Mesenteric fat pad (tissue), 1 donor: ENCODE measurements at regions not wholly inside any gene's neighbourhood (a gene's known extent, or its start where the extent isn't known, plus 50 kb on each side); places are given as distances from the start of the nearest gene placed in this dataset.
"Not testable (repeated sequence)": the region's sequence is repeated elsewhere in the genome, so short reads cannot be mapped to it uniquely, and the experiment has no call there.

Experiments
- DNase-seq: peaks from one replicate; pipeline ENCODE4 v3.0.0-alpha.2; 2020; ENCODE audit warnings: low spot score
- donor health status: DM: yes; HTN: yes; CAD: no.

DNA sequence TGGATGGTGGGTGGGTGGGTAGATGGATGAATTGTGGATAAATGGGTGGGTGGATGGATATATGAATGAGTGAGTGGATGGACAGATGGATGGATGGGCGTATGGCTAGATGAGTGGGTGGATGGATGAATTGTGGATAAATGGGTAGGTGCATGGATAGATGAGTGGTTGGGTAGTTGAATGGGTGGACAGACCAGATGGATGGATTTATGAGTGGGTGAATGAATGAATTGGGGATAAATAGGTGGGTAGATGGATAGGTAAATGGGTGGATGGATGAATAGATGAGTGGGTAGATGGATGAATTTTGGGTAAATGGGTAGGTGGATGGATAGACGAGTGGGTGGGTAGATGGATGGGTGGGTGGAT, 108.7 kb downstream of the NPIPB11 start:
- not testable (repeated sequence) for DNase-seq

DNA sequence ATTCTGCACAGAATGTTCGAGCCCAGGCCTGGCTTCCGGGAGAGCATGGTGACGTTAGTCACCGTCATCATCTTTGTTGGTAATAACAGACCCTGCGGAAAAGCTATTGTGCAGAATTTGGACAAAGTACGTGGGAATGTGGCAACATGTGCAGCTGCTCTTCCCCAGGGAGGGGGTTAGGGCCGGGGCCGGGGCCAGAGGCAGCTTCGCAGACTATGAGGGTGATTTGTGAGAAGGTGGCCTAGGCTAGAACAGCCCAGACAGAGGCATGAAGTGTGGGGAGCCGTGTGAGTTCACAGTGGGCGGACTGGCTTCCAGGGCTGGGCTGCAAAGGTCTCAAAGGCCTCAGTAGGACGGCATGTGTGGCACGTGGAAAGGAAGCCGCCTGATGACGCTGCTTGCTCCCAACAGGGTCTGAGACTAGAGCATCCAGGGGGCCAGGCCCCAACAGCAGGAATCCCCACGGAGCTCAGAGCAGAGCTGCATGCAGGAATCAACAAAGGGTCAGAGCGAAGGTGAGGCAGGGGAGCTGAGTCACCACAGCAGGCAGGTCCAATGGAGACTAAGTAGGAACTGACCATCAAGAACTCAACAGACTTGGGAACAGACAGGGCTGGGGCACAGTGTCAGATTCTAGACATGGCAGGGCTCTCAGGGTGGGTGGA, 109.2 kb downstream of the NPIPB11 start:
- not testable (repeated sequence) for DNase-seq

DNA sequence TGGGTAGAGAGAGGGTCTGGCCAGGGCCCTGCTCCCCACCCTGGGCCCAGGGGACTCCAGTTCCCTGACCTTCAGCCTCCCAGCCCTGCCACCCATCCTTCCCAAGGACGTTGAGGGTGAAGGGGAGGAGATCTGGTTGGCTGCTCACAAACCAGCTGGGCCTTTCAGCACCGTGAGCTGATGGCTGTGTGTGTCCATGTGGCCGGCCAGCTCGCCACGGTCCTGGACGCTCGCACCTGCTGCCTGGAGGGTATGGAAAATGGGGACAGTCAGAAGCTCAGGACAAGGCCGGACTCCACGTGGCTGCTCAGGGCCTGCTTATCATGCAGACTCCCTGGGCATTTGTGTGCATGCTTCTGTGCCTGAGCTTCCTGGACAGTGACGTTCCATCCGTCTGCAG, 110.3 kb downstream of the NPIPB11 start:
- DNase-seq: not testable (repeated sequence)

DNA sequence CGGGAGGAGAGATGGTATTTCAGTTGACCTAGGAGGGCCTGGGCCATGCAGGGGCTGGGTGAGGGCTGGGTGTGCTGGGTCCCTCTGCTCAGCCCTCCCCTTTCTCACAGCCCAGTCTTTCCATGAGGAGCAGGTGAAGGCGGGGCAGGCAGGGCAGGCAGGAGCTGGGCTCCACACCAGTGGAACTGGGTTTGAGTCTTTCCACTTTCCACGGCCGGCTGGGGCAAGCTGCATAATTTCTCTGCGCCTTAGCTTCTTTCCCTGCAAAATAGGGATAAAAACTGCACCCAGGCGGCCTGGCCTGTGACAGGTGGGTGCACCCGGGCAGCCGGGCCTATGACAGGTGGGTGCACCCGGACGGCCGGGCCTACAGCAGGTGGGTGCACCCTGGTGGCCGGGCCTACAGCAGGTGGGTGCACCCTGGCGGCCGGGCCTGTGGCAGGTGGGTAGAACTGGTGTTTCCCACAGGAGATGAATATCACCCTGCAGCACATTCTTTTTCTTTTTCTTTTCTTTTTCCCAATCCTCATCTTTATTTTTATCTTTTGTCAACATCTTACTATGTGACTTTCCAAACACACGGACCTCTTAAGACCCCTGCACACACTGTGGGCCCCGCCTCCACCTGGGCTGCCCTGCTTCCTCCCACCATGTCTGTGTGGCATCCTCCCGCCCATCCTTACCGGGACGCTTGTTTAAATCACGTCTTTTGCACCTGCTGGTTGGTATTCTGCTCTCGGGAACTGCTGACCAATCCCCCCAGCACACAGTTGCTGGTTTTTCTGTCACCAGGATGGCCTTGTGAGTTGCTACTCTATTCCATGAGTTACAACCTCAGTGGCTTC, 111.3 kb downstream of the NPIPB11 start:
- not testable (repeated sequence) for DNase-seq

DNA sequence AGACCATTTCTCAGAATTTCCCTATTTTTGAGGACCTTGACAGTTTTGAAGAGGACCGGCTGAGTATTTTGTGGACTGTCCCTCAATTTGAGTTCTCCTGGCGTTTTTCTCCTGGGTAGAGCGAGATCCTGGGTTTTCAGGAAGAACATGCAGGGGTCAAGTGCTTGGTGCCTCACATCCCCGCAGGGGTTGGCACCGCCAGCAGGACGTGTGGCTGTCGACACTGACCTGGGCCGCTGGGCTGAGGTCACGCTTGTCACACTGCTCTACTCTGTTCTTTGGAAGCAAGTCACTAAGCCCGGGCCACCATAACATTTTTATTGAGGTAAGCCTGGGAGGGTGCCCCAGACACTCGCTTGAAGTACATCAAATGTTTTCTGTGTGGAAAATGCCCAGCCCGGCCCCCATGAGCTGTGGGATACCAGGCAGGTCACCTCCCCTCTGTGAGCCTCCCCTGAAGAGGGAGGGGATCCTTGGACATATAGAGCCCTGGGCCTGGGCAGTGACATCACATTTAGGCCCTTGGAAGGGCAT, 112.0 kb downstream of the NPIPB11 start:
- DNase-seq: not testable (repeated sequence)

DNA sequence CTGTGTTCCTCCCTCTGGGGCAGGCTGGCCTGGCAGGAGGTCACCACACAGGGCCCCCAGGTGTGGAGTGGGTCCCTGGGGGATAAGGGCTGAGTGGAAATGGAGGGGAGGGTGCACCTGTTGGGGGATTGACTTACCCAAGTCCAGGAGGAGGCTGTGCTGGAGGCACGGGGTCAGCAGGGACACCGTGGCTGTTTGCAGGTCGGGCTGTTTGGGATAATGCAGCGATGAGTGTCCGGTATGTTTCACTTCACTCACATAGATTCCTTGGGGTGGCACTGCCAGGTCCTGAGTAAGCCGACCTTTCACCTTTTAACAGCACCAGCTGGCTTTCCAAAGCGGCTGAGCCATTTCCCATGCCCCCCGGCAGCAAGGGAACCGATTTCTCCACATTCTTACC, 113.0 kb downstream of the NPIPB11 start:
- DNase-seq: not testable (repeated sequence)

DNA sequence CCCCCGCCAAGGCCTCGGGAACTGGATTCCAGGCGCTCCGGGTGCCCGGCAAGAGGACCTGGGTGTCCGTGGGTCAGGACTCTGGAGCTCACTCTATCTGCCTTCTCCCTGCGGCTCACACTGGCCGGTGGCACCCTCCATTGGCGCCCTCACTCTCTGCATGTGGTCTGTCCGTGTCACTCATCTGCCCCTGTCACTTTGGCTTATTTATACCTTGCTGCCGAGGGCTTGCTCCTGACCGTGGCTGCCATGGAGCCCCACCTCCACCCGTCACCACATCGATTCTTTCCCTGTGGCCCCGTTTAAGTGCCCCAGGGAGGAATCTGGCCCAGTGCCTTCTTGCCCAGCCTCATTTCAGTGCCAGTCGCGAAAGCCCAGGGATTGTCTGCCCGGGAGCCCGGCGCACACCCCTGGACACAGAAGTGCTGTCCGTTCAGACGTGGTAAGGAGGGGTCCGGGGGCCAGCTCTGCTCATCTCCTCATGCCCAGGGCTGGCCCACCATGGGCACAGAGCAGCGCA, 113.5 kb downstream of the NPIPB11 start:
- not testable (repeated sequence) for DNase-seq

DNA sequence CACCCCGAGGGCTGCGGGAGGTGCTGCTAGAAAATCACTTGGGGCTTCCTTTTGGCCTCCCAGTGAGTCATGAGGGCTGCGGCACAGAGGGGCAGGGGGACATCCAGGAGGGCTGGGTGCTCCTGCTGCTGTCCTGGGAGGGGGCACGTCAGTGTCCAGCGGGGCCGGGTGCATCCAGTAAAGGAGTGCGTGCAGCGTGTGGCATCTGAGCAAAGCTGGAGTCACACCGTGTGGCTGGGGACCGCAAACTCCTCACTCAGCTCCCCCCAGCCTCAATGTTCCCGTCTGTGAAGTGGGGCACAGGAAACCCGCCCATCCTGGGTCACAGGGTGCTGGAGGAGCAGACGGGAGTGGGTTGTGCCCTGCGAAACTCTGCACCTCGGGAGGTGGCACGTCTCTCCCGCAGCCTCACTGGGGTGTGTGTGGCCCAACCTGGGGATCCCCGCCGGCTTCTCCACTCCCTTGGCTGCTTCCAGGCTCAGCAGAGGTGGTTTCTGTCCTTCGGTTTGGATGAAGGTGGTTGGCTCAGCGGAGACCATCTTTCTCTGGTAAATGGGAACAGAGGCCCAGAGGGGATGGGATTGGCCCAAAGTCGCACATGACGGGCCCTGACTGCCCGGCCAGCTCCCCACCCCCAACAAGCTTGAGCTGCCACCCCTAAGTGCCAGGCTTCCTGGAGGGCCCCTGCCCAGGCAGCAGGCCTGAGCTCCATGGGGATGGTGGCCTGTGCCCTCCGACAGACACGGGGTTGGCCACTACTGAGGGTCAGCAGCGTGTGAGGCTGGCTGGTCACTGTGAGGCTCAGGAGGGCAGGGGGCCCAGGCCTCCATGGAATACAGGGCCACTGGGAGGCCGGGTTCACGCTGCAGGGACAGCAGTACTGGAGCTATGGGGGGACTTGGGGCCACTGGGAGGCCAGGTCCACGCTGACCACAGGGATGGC, 114.9 kb downstream of the NPIPB11 start:
- peak; percentile 87 for DNase-seq

DNA sequence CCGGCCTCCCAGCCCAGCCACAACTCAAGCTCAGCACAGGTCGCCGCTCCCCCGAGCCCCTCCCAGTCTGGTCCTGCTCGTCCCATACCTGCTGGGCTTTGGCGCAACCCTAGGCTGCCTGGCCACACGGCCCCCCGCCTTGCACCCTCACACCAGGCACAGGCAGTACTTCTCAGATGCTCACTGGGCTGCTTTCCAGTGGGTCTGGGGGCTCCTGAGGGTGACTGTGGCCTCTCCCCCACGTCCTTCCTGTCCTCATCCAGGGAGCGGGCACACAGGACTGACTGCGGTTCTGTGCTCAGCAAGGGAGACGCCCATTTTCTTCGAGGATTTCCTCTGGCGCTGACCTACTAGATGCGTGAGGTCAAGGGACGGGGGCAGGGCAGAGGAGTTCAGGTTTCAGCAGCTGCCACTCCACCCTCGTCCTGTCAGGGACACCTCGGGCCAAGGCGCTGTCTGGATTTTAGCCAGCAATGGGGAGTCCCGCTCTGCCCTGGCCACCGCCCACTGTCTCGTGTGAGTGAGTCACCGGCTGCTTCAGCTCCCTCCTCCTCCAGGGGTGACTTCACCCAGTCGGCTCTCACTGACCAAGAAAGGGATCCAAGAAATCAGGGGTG, 115.8 kb downstream of the NPIPB11 start:
- DNase-seq: peak; percentile 98

DNA sequence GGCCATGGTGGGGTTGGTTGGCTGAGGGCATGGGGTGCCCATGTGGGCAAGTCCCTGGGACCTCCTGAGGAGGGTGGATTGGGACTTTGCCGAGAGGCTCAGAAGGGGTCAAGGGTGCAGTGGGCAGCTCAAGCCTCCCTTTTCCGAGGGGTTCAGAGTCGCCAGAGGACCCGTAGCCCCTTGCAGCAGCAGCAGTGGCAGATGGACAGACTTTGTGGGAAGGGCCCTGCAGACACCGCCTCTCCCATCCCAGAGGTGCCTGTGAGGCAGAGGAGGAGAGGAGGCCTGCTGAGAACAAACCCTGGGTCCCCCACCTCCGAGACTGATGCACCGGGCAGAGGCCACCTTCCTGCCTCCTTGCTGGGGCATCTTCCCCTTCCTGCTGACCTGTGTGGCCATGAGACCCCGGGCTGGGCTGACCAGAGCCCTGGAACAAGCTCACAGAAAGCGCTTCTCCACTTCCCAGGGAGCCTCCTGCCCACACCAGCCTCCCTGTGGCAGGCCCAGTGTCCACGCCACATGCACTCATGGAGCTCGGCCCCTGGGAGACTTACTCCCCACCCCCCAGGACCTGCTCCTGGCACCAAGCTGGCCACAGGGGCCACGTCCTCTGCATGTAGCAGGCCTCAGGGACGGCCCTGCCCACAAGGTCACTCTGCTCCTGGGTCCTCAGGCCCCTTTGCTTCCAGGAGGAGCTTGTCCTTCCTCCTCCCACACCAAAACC, 116.8 kb downstream of the NPIPB11 start:
- DNase-seq: not testable (repeated sequence)

DNA sequence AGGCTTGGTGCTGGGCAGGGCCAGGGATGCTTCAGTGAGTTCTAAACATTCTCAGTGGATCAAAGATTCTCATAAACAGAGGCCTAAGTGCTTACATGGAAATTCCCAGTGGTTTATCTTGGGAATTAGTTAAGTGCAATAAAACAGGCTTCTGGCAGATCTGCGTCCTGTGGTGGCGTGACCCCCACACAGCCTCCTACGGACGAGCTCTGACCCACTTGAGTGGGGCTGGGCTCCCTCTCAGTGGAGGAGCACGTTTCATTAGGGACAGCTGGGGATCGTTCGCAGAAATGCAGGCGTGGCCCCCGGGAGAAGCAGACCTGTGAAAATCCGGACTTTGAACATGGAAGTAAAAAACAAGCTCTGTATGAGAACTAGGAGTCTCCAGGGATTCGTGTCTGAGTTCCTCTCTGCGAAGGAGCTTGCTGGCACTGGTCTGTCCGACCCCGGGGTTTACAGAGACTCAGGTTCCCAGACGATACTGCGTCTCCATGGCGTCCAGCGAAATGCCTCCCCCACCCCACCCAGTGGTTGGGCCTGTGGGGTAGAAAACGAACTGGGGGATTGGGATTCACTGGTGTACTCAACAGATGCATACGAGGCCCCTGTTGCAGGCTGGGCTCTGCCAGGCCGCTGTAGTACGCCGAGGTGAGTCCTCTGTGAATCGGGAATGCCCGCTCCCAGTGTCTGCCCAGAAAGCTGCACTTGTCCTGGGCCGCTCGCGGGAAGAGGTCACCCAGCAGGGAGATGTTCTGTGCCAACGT, 117.6 kb downstream of the NPIPB11 start:
- not testable (repeated sequence) for DNase-seq

DNA sequence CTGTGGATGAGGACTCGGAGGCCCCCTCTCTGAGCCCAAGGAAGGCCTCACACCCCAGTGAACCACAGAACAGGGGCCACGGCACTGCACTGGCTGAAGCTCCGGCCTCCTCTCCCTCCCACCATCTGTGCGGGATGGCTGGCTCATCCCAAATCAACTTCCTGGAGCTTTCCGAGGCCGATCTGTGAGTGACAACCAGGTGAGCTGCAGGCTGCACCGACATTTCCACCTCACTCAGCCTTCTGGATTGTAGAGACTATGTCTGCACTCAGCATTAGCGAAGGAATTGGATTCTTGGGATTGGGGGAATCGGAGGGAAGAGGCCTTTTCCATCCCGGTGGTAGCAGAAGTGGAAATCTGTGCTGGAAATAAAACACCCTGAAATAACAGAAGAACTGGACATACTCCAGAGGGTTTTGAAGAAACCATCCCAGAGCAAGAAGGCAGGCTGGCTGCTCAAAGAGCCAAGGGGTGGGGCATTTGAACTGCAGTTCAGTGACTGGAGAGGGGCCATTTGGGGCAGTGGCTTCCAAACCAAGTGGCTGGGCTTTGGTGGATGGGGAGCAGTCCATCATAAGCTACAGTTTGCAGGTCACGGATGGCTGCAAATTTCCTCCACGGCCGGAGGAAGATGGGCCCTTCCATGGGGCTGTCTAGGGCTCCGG, 118.5 kb downstream of the NPIPB11 start:
- not testable (repeated sequence) for DNase-seq

DNA sequence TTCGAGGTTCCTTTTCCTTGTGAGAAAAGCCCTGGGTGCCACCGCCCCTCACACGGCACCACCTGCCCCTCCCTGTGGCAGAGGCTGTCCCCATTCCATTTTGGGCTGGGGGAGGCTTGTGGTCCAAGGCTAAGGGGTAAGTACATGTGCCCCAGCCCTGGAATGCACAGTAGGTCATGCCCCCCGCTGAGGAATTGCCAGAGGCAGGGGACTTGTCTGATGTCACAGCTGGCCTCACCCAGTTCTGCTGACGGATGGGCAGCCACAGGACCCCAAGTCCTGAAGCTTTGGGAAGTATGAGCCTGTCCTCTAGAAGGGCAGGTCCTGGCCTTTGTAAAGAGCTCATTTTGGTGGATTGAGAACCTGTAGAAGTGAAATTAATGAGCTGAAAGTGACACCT, 119.3 kb downstream of the NPIPB11 start:
- DNase-seq: not testable (repeated sequence)

DNA sequence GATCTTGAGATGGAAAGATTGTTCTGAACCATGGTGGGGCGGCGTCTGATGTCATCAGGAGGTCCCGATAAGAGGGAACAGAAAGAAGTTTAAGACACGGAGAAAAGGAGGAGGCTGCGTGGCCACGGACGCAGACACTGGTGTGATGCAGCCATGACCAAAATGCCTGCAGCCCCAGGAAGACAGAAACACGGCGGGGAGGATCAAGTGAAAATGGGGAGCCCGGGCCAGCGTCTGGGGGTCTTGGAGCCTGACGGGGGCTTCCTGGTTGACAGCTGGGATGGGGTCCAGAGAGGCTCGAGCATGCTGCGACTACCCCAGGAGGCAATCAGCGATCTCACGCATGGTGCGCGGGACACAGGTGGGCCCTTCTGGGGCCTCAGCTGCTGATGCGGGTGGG, 119.7 kb downstream of the NPIPB11 start:
- DNase-seq: not testable (repeated sequence)

DNA sequence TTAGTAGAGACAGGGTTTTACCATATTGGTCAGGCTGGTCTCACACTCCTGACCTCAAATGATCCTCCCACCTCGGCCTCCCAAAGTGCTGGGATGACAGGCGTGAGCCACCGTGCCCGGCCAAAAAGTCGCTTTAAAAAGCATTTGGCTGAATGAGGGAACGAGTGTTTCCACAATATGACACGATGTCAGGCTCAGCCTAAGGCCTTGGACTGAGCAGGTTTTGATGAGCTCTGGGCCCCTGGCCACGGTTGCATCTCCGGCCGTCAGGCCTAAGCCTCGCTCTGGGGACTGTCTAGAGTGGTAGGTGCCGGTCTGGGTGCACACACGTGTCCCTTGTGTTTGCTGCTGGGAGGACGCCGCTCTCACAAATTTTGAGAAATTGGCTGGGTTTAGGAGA, 120.3 kb downstream of the NPIPB11 start:
- not testable (repeated sequence) for DNase-seq

DNA sequence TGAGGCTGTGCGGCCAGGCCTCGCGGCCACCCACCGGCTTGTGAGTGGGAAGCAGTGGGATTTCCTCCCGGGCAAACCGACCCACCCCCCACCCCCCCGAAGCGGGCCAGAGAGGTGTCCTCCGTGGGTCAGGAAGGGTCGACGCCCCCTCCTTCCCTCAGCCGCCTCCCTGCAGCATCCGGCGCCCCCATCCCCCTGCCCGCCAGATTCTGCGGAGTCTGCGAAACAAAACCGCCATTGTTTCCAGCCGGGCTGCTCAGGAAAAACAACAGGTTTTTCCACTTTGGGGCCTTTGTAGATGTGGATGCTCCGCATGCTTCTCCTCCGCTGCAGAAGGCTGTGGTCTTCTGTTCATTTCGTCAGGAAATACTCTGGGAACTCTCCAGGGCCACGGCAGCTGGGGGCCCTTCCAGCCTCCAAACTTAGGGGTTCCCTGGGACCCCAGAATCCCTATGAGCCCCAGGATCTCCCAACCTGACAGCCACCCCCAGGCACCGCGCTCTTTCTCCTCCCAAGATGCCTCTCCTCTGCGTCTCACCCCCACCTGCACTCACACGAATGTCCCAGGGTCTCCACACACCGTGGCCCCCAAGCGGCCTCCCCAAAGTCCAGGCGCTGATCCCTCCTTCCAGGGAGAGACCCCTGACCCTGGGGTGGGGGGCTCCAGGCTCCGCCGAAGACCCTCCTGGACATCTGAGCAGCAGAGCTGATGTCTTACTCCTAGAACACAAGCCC, 121.2 kb downstream of the NPIPB11 start:
- not testable (repeated sequence) for DNase-seq

DNA sequence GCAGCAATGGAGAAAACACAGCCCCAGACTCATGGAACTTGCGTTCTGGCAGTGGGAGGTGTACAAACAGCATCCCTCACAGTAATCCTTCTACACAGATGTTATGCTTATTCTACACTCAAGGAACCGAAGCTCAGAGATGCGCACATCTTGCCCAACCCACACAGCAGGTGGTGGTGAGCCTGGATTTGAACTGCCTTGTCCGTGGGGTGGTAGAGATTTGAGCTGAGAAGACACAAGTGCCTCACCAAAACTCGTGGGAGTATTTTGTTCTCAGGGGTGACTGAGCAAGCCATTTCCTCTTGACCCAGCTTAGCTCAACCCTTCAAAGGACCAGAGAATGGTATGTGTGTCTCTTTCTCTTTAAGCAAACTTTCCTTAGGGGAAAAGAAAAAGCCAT, 121.8 kb downstream of the NPIPB11 start:
- not testable (repeated sequence) for DNase-seq

DNA sequence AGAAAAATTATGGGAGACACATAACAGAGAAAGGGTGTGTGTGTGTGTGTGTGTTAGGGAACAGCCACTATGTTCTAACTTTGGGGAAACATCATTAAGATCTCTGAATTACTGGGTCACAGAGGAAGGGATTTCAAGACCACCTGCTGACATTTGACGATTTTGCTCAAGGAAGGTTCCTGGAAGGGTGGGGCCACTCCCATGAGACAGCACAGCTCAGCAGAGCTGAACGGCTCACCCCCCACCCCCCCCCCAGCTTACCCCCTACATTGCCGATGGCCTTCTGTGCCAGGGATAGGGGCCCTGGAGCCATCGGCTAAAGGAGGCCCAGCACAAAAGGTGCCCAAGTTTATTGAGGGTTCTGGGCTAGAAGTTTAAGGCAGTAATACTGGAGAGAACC, 122.4 kb downstream of the NPIPB11 start:
- not testable (repeated sequence) for DNase-seq
